DMS153 (cell line): ENCODE measurements at regions not wholly inside any gene's neighbourhood (a gene's known extent, or its start where the extent isn't known, plus 50 kb on each side); places are given as distances from the start of the nearest gene placed in this dataset.
"Not testable (repeated sequence)": the region's sequence is repeated elsewhere in the genome, so short reads cannot be mapped to it uniquely, and the experiment has no call there.

Experiments
- DNase-seq: peaks from one replicate; lab custom pipeline; 2025; lab: John Stamatoyannopoulos, UW

- no peak for DNase-seq
These were observed 129.0 kb upstream of the RREB1 start for GRCh38 chr6:6978731-6979130.

- no peak for DNase-seq
These were observed 126.7 kb upstream of the RREB1 start for GRCh38 chr6:6980999-6981597.

- DNase-seq, result no peak
These were observed 126.0 kb upstream of the RREB1 start for GRCh38 chr6:6981681-6982322.

- no peak for DNase-seq
These were observed 125.1 kb upstream of the RREB1 start for GRCh38 chr6:6982663-6983062.

GRCh38 chr6:6984585-6985366 lies 123.0 kb upstream of the RREB1 start:
- DNase-seq, result no peak

- DNase-seq, result no peak
These were observed 121.4 kb upstream of the RREB1 start for GRCh38 chr6:6986344-6986743.

GRCh38 chr6:6987749-6988148 lies 120.0 kb upstream of the RREB1 start:
- DNase-seq, result no peak

GRCh38 chr6:6990059-6990458 lies 117.7 kb upstream of the RREB1 start:
- not testable (repeated sequence) for DNase-seq

GRCh38 chr6:6993503-6994237 lies 114.1 kb upstream of the RREB1 start:
- DNase-seq, result no peak

- no peak for DNase-seq
These were observed 113.0 kb upstream of the RREB1 start for GRCh38 chr6:6994796-6995195.

- DNase-seq, result no peak
These were observed 112.4 kb upstream of the RREB1 start for GRCh38 chr6:6995328-6995727.

GRCh38 chr6:6996124-6996523 lies 111.6 kb upstream of the RREB1 start:
- DNase-seq, result no peak

- DNase-seq, result no peak
These were observed 110.2 kb upstream of the RREB1 start for GRCh38 chr6:6997263-6998193.

GRCh38 chr6:6998194-6998569 lies 109.6 kb upstream of the RREB1 start:
- DNase-seq, result no peak

GRCh38 chr6:7000825-7001777 lies 106.7 kb upstream of the RREB1 start:
- DNase-seq, result no peak

- no peak for DNase-seq
These were observed 104.7 kb upstream of the RREB1 start for GRCh38 chr6:7003041-7003440.

- DNase-seq, result no peak
These were observed 103.0 kb upstream of the RREB1 start for GRCh38 chr6:7004581-7005297.

GRCh38 chr6:7006515-7007191 lies 101.1 kb upstream of the RREB1 start:
- no peak for DNase-seq

GRCh38 chr6:7008451-7008988 lies 99.2 kb upstream of the RREB1 start:
- no peak for DNase-seq
